Aorta (tissue), 5 donors: ENCODE measurements at regions not wholly inside any gene's neighbourhood (a gene's known extent, or its start where the extent isn't known, plus 50 kb on each side); places are given as distances from the start of the nearest gene placed in this dataset.

ENCODE experiments used
- ATAC-seq: fragments of 200-7000 bp; cut with Tn5 transposase; one replicate; pipeline ENCODE4 v1.9.1; 2022; ENCODE audit warnings: moderate library complexity; ENCODE audit not compliant: low FRiP score
- DNase-seq, 2 donors: peaks; one replicate each; pipeline ENCODE4 v3.0.0-alpha.2; 2020
- H3K27ac ChIP-seq, 2 donors: one replicate each; pipeline ENCODE4 v1.5.1; 2013; ENCODE audit warnings: low read length in 2 of 2, mild to moderate bottlenecking in 2 of 2, moderate library complexity in 2 of 2, control low read depth in 1 of 2, inconsistent platforms in 1 of 2, low read depth in 1 of 2
- H3K27me3 ChIP-seq, 2 donors: one replicate each; pipeline ENCODE4 v1.6.1; 2013; ENCODE audit warnings: control low read depth in 1 of 2, low read length in 1 of 2, mild to moderate bottlenecking in 1 of 2, moderate library complexity in 1 of 2; ENCODE audit not compliant: insufficient read depth in 2 of 2, control insufficient read depth in 1 of 2
- H3K36me3 ChIP-seq, 2 donors: one replicate each; pipeline ENCODE4 v1.6.1; 2013; ENCODE audit warnings: control low read depth in 1 of 2, low read length in 1 of 2, mild to moderate bottlenecking in 1 of 2; ENCODE audit not compliant: insufficient read depth in 2 of 2, control insufficient read depth in 1 of 2
- H3K4me1 ChIP-seq, 2 donors: one replicate each; pipeline ENCODE4 v1.6.1; 2013; ENCODE audit warnings: low read length in 2 of 2, control low read depth in 1 of 2, mild to moderate bottlenecking in 1 of 2, moderate library complexity in 1 of 2; ENCODE audit not compliant: insufficient read depth in 2 of 2, control insufficient read depth in 1 of 2
- H3K4me3 ChIP-seq, 2 donors: one replicate each; pipeline ENCODE4 v1.5.1; 2013; ENCODE audit warnings: low read length in 2 of 2, control low read depth in 1 of 2, mild to moderate bottlenecking in 1 of 2
- H3K9me3 ChIP-seq: one replicate; pipeline ENCODE4 v1.6.1; 2013; ENCODE audit warnings: mild to moderate bottlenecking, low read length; ENCODE audit not compliant: control insufficient read depth
- WGBS, 2 donors: extraction: QIAGEN DNeasy Blood & Tissue Kit; methylation state at CpG; one replicate each; pipeline ENCODE4 v1.1.7; 2013; 5-methylcytosine and 5-hydroxymethylcytosine counted together
- intact Hi-C, 2 donors: fragments of 100-400 bp; cut with DNase I; formaldehyde crosslinking; loops; one replicate each; pipeline versions ENCODE4 v1.14.2 to v1.15.0; 2022
- donor health status: healthy with polysubstance abuse.
- donor health status: Bipolar disorder and iron deficiency.
- donor health status: DM: no; HTN: no; CAD: no.
- donor health status: DM: no; HTN: no; CAD: no.
- donor health status: DM: yes; HTN: yes; CAD: no.

DNA sequence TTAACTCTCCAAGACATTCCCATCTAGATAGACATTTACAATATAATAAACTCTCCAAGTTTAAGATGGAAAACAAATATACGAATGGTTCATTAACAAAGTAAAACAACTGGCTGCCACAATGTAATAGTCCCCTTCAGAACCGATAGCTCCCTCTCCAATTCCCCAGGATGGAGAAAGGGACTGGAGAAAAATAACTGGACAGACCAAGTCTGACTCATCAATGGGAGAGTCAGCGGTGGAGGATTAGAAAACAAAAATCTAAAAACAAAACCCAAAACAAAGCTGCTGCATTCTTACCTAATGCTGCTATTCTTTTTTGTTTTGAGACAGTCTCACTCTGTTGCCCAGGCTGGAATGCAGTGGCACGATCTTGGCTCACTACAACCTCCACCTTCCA is 468.1 kb downstream of the SHQ1 start:
- H3K9me3 ChIP-seq, result no peaks in the 10 kb centered on the region
- no peak overlapping the region for H3K27ac ChIP-seq
- H3K36me3 ChIP-seq, result peaks cover 0 to 2% of the 10 kb centered on the region in 2 donors
- H3K4me1 ChIP-seq, result no peaks in the 10 kb centered on the region
- peak; percentile 76 for ATAC-seq
- no peak overlapping the region for H3K4me3 ChIP-seq
- 45 to 48% methylated on average over 4 of the region's 4 CpGs for WGBS, 2 donors
- no peaks in the 10 kb centered on the region for H3K27me3 ChIP-seq
- DNase-seq, result no peak
- intact Hi-C loops, result no loop called here

DNA sequence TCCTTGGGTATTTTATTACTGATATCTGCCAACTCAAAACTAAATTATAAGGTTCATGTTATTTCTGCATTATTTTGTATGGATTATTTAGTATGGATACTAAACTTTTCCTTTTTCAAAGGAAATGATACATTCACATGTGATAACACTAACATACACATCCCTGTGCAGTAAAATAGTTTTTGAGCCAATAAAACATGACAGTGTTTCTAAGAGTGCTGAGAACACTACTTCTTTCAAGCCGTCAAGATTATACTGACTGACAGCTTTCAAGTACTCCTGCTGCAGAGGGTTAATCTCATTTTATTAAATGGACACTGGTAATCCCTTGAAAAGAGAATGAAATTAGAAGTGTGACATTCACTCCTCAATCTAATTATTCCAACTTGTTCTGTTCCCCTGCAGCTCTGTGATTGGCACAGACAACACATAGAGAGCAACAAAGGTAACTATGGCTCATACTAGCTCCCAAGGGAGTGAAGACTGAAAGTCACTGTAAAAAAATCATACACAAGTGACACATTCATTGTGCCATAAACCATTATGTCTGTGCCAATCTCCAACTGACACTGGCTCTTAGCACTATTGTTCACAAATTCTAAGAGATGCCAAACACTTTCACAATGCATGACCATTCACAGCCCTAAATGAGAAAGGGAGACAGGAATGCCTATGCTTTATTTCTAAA is 468.6 kb downstream of the SHQ1 start:
- Histone ChIP-seq H3K36me3 (peaks cover 0 to 2% of the 10 kb centered on the region in 2 donors), H3K4me3 (no peak overlapping the region), H3K4me1 (no peaks in the 10 kb centered on the region), H3K27me3 (no peaks in the 10 kb centered on the region), H3K27ac (no peak overlapping the region), H3K9me3 (no peaks in the 10 kb centered on the region)
- ATAC-seq, result no peak
- intact Hi-C loops, result no loop called here
- DNase-seq, result no peak
- WGBS, 2 donors, result 69 to 89% methylated on average over 1 of the region's 1 CpG

- no peak for DNase-seq
- no peaks in the 10 kb centered on the region for H3K4me1 ChIP-seq
- H3K9me3 ChIP-seq, result no peaks in the 10 kb centered on the region
- H3K4me3 ChIP-seq, result no peak overlapping the region
- intact Hi-C loops, result no loop called here
- ATAC-seq, result no peak
- H3K27ac ChIP-seq, result no peak overlapping the region
- peaks cover 0 to 2% of the 10 kb centered on the region in 2 donors for H3K36me3 ChIP-seq
- 79 to 86% methylated on average over 10 of the region's 10 CpGs for WGBS, 2 donors
- no peaks in the 10 kb centered on the region for H3K27me3 ChIP-seq
These were observed 470.0 kb downstream of the SHQ1 start for GRCh38 chr3:72378287-72378686.

- 87 to 90% methylated on average over 9 of the region's 9 CpGs for WGBS, 2 donors
- H3K4me3 ChIP-seq, result no peak overlapping the region
- H3K36me3 ChIP-seq, result peaks cover 0 to 2% of the 10 kb centered on the region in 2 donors
- no peaks in the 10 kb centered on the region for H3K9me3 ChIP-seq
- H3K27ac ChIP-seq, result no peak overlapping the region
- no peaks in the 10 kb centered on the region for H3K27me3 ChIP-seq
- H3K4me1 ChIP-seq, result no peaks in the 10 kb centered on the region
- DNase-seq (no peak), ATAC-seq (no peak)
- intact Hi-C loops, result no loop called here
These were observed 471.1 kb downstream of the SHQ1 start for GRCh38 chr3:72376956-72377710.

DNA sequence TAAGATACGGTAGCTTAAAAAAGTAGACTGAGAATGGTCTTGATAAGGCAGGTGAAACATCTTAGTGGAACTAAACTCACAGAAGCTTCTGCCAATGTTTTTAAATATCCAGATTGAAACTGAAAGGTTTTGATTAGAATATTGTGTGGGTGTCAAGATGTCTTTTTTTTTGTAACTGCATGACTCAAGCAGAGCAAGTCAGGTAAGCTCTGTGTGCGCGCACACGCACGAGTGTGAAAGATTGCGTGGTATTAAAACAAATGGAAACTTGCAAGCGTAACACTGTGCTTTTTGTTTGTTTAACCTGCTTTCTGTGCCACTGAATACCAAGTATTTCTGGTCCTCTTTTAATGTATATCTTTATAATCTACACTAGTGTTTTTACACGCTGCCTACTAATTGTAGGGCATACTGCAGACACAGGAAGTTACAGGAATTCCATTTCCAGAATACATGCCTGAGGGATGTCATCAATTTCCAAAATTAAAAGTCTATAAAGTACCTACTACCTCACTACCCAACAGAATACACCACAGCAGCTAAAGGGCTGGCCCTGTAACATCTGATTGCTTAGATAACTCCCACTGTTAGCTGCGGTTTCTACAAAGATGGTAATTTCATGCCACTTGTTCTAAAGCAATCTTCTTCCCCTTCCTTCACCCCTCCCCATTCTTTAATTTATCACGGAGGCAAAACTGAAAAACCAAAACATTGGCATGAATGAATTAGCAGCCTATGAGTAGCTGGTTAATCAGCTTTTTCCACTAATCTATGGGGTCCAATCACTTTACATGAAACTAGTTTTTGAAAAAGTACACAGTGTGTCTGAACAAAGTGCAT is 472.8 kb downstream of the SHQ1 start:
- intact Hi-C loops, result no loop called here
- H3K36me3 ChIP-seq, result peaks cover 0 to 2% of the 10 kb centered on the region in 2 donors
- ATAC-seq, result no peak
- H3K9me3 ChIP-seq, result no peaks in the 10 kb centered on the region
- H3K4me1 ChIP-seq, result no peaks in the 10 kb centered on the region
- no peak overlapping the region for H3K4me3 ChIP-seq
- no peaks in the 10 kb centered on the region for H3K27me3 ChIP-seq
- no peak for DNase-seq
- WGBS, 2 donors, result 87 to 92% methylated on average over 10 of the region's 10 CpGs
- H3K27ac ChIP-seq, result no peak overlapping the region

DNA sequence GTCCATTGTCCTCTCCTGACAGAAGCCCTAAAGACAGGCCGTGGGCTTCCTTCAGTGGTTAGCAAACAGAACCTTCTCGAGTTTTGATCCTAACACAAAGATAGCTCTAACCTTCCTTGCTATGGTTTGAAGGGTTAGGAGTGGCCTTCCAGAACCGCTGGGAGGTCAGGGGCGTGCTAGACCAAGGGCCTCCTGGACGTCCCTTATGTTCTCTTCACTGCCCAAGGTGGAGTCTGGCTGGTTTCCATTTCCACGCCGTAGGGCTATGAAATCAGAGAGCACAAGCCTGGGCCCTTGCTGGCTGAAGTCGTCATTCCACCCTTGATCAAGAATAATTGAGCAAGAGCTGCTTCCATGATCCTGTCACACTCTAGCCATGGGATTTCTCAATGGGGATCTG is 475.1 kb downstream of the SHQ1 start:
- Histone ChIP-seq H3K27me3 (no peaks in the 10 kb centered on the region), H3K27ac (no peak overlapping the region), H3K4me3 (no peak overlapping the region), H3K36me3 (peaks cover 0 to 1% of the 10 kb centered on the region in 2 donors), H3K4me1 (no peaks in the 10 kb centered on the region), H3K9me3 (no peaks in the 10 kb centered on the region)
- intact Hi-C loops, result no loop called here
- WGBS, 2 donors, result 95 to 98% methylated on average over 8 of the region's 8 CpGs
- ATAC-seq (no peak), DNase-seq (no peak)

DNA sequence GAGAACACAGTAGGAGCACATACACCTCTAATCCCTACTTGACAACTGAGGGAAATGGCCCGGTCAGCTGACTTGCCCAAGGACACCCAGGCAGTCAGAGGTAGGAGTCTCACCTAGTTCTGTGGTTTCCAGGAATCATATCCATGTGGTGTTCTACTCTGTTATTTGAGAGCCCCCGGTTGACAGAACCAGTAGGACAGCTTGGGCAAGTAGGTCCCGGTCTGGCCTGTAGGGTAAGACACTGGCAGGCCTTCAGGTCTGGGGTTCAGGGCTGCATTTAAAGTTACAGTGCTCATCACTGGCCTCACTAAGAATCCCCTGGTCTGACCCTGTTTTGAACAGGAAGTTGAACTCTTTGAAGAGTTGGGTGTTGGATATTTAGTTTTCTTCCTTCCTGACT is 476.1 kb downstream of the SHQ1 start:
- Histone ChIP-seq H3K27ac (no peak overlapping the region), H3K36me3 (no peaks in the 10 kb centered on the region), H3K9me3 (no peaks in the 10 kb centered on the region), H3K4me1 (no peaks in the 10 kb centered on the region), H3K4me3 (no peak overlapping the region), H3K27me3 (no peaks in the 10 kb centered on the region)
- DNase-seq, result no peak
- ATAC-seq, result no peak
- intact Hi-C loops, result no loop called here
- 94 to 95% methylated on average over 3 of the region's 3 CpGs for WGBS, 2 donors

- Histone ChIP-seq H3K4me3 (no peak overlapping the region), H3K4me1 (no peaks in the 10 kb centered on the region), H3K27ac (no peak overlapping the region), H3K27me3 (no peaks in the 10 kb centered on the region), H3K36me3 (no peaks in the 10 kb centered on the region), H3K9me3 (no peaks in the 10 kb centered on the region)
- 91 to 93% methylated on average over 7 of the region's 7 CpGs for WGBS, 2 donors
- ATAC-seq (no peak), DNase-seq (no peak)
- intact Hi-C loops, result no loop called here
These were observed 476.8 kb downstream of the SHQ1 start for GRCh38 chr3:72371431-72371830.
